Stomach (tissue), 8 donors: ENCODE measurements at regions not wholly inside any gene's neighbourhood (a gene's known extent, or its start where the extent isn't known, plus 50 kb on each side); places are given as distances from the start of the nearest gene placed in this dataset.

Source experiments
- DNase-seq, 2 donors: peaks; one replicate each; pipeline versions ENCODE4 v3.0.0 to v3.0.0-alpha.2; 2013 to 2019
- H3K27ac ChIP-seq, 5 donors: fragments of 200-600 bp in 4 of 5; sonication (generic) in 4 of 5; one replicate each; pipeline ENCODE4 v1.5.1; 2013 to 2019; ENCODE audit warnings: mild to moderate bottlenecking in 1 of 5, moderate library complexity in 1 of 5
- H3K27me3 ChIP-seq, 3 donors: fragments of 200-600 bp; sonication (generic); one replicate each; pipeline ENCODE4 v1.5.1; 2017 to 2019; ENCODE audit warnings: mixed run types in 1 of 3
- H3K36me3 ChIP-seq, 4 donors: fragments of 200-600 bp; sonication (generic); 1 replicate in 3 of 4; 2 replicates in 1 of 4; pipeline ENCODE4 v1.5.1; 2016 to 2019
- H3K4me1 ChIP-seq, 4 donors: fragments of 200-600 bp; sonication (generic); one replicate each; pipeline ENCODE4 v1.5.1; 2016 to 2019
- H3K4me3 ChIP-seq, 4 donors: fragments of 200-600 bp; sonication (generic) in 3 of 4; one replicate each; pipeline ENCODE4 v1.5.1; 2016 to 2019; ENCODE audit warnings: mild to moderate bottlenecking in 1 of 4
- H3K9me3 ChIP-seq, 4 donors: fragments of 200-600 bp; sonication (generic); one replicate each; pipeline ENCODE4 v1.5.1; 2016 to 2019
- CTCF ChIP-seq, 7 experiments: fragments of 450-650 bp in 4 of 7; fragments of 200-600 bp in 3 of 7; sonication (generic) in 3 of 7; IDR thresholded peaks; one replicate each; pipeline ENCODE4 v1.5.1; 2016 to 2019; ENCODE audit warnings: antibody characterized with exemption in 7 of 7, control low read depth in 2 of 7, mild to moderate bottlenecking in 1 of 7
- EP300 ChIP-seq: sonication (generic); formaldehyde crosslinking; IDR thresholded peaks from one replicate; pipeline ENCODE4 v1.6.1; 2017; ENCODE audit warnings: antibody characterized with exemption
- POLR2A ChIP-seq, 4 donors: fragments of 450-650 bp; IDR thresholded peaks; one replicate each; pipeline ENCODE4 v1.6.1; 2016; ENCODE audit warnings: antibody characterized with exemption in 4 of 4, control low read depth in 2 of 4, mild to moderate bottlenecking in 1 of 4, moderate library complexity in 1 of 4
- POLR2AphosphoS5 ChIP-seq, 3 donors: sonication (generic); formaldehyde crosslinking; IDR thresholded peaks; one replicate each; pipeline ENCODE4 v1.6.1; 2016; ENCODE audit warnings: antibody characterized with exemption in 3 of 3
- WGBS, 5 donors: extraction: QIAGEN DNeasy Blood & Tissue Kit in 3 of 5; methylation state at CpG; one replicate each; pipeline versions ENCODE4 v1.1.5 to v1.1.7; 2013 to 2018; 5-methylcytosine and 5-hydroxymethylcytosine counted together
- intact Hi-C: fragments of 100-400 bp; cut with DNase I; formaldehyde crosslinking; loops from one replicate; pipeline ENCODE4 v1.15.1; 2023; ENCODE audit warnings: low total_unique reads
- donor health status: healthy with polysubstance abuse.
- donor health status: Bipolar disorder and iron deficiency.
- donor health status: healthy.

- intact Hi-C loops = no loop called here
- peak overlapping the region in 1 of 5 donors; percentile 3 for H3K27ac ChIP-seq
- H3K27me3 ChIP-seq = peaks cover 0 to 64% (median 33%) of the 10 kb centered on the region in 3 donors
- 35 to 42% (median 37%) methylated on average over 19 to 23 of the region's 23 CpGs for WGBS, 5 donors
- DNase-seq = peak in 1 of 2 donors; percentile 76
- no peak for TF ChIP-seq CTCF (IDR thresholded peaks at IDR 0.05)
- no peak for TF ChIP-seq POLR2AphosphoS5 (IDR thresholded peaks at IDR 0.05)
- TF ChIP-seq EP300 = no peak
- no peak for TF ChIP-seq POLR2A (IDR thresholded peaks at IDR 0.05)
- H3K4me1 ChIP-seq = peaks cover 13 to 18% (median 16%) of the 10 kb centered on the region in 4 donors
- no peaks in the 10 kb centered on the region for H3K36me3 ChIP-seq
- no peaks in the 10 kb centered on the region for H3K9me3 ChIP-seq
- no peak overlapping the region for H3K4me3 ChIP-seq
These were observed 64.8 kb upstream of the WNT4 start for GRCh38 chr1:22207511-22208267.

- H3K27ac ChIP-seq = no peak overlapping the region
- H3K27me3 ChIP-seq = peaks cover 0 to 72% (median 38%) of the 10 kb centered on the region in 3 donors
- no peaks in the 10 kb centered on the region for H3K9me3 ChIP-seq
- DNase-seq = no peak
- H3K4me3 ChIP-seq = no peak overlapping the region
- whole genome bisulfite sequencing, 5 donors = 40 to 50% (median 49%) methylated on average over 19 to 21 of the region's 21 CpGs
- no peaks in the 10 kb centered on the region for H3K36me3 ChIP-seq
- TF ChIP-seq CTCF (IDR thresholded peaks at IDR 0.05) = no peak
- no peak for TF ChIP-seq EP300
- TF ChIP-seq POLR2AphosphoS5 (IDR thresholded peaks at IDR 0.05) = no peak
- TF ChIP-seq POLR2A (IDR thresholded peaks at IDR 0.05) = no peak
- H3K4me1 ChIP-seq = peaks cover 13 to 18% (median 16%) of the 10 kb centered on the region in 4 donors
- intact Hi-C loops = no loop called here
These were observed 65.5 kb upstream of the WNT4 start for GRCh38 chr1:22208268-22208972.

- DNase-seq = no peak
These were observed 66.1 kb upstream of the WNT4 start for GRCh38 chr1:22208973-22209378.

More at GRCh38 chr1:22208973-22209378, 66.1 kb upstream of the WNT4 start:
- H3K27me3 ChIP-seq = peaks cover 0 to 74% (median 38%) of the 10 kb centered on the region in 3 donors
- H3K27ac ChIP-seq = no peak overlapping the region
- no peaks in the 10 kb centered on the region for H3K9me3 ChIP-seq
- H3K4me3 ChIP-seq = no peak overlapping the region
- H3K36me3 ChIP-seq = no peaks in the 10 kb centered on the region
- intact Hi-C loops = no loop called here
- 46 to 63% (median 51%) methylated on average over 14 to 16 of the region's 16 CpGs for WGBS, 5 donors
- peaks cover 13 to 18% (median 16%) of the 10 kb centered on the region in 4 donors for H3K4me1 ChIP-seq
- TF ChIP-seq EP300 (no peak), CTCF (IDR thresholded peaks at IDR 0.05) (no peak), POLR2A (IDR thresholded peaks at IDR 0.05) (no peak), POLR2AphosphoS5 (IDR thresholded peaks at IDR 0.05) (no peak)
